Smooth muscle cell (in vitro differentiated cells): ENCODE measurements at regions not wholly inside any gene's neighbourhood (a gene's known extent, or its start where the extent isn't known, plus 50 kb on each side); places are given as distances from the start of the nearest gene placed in this dataset.

Experiments used
- DNase-seq: peaks from one replicate; lab custom pipeline; 2025; ENCODE audit not compliant: unreplicated experiment; lab: John Stamatoyannopoulos, UW
- H2AFZ ChIP-seq: fragments of 200-600 bp; sonication (generic); 2 replicates; pipeline ENCODE4 v1.6.0; 2016; ENCODE audit warnings: antibody characterized with exemption, low read depth, mild to moderate bottlenecking
- H3F3A ChIP-seq: fragments of 200-600 bp; sonication (generic); 2 replicates; pipeline ENCODE4 v1.6.0; 2017; ENCODE audit warnings: antibody characterized with exemption, low read depth
- H3K27ac ChIP-seq: fragments of 200-600 bp; sonication (generic); 2 replicates; pipeline ENCODE4 v1.5.1; 2016; ENCODE audit warnings: low read depth, mild to moderate bottlenecking
- H3K27me3 ChIP-seq: fragments of 200-600 bp; sonication (generic); 2 replicates; pipeline ENCODE4 v1.6.1; 2016; ENCODE audit warnings: low read depth, mild to moderate bottlenecking
- H3K36me3 ChIP-seq: fragments of 200-600 bp; sonication (generic); 2 replicates; pipeline ENCODE4 v1.5.1; 2016; ENCODE audit warnings: low read depth
- H3K4me1 ChIP-seq: fragments of 200-600 bp; sonication (generic); 2 replicates; pipeline ENCODE4 v1.5.1; 2016; ENCODE audit warnings: low read depth
- H3K4me2 ChIP-seq: fragments of 200-600 bp; sonication (generic); 2 replicates; pipeline ENCODE4 v1.6.0; 2016; ENCODE audit warnings: mild to moderate bottlenecking
- H3K4me3 ChIP-seq: fragments of 200-600 bp; sonication (generic); 2 replicates; pipeline ENCODE4 v1.5.1; 2016; ENCODE audit warnings: mild to moderate bottlenecking
- H3K79me2 ChIP-seq: fragments of 200-600 bp; sonication (generic); 2 replicates; pipeline ENCODE4 v1.6.0; 2016; ENCODE audit warnings: low read depth, mild to moderate bottlenecking
- H3K9ac ChIP-seq: fragments of 200-600 bp; sonication (generic); 2 replicates; pipeline ENCODE4 v1.6.0; 2016; ENCODE audit warnings: low read depth
- H3K9me3 ChIP-seq: fragments of 200-600 bp; sonication (generic); replicated peaks from 2 replicates; pipeline ENCODE4 v1.5.1; 2016; ENCODE audit warnings: low read depth
- H4K20me1 ChIP-seq: fragments of 200-600 bp; sonication (generic); 2 replicates; pipeline ENCODE4 v1.6.0; 2016; ENCODE audit warnings: low read depth
- WGBS: methylation state at CpG from one replicate; pipeline ENCODE4 v1.1.7; 2016; ENCODE audit warnings: low lambda C conversion rate; 5-methylcytosine and 5-hydroxymethylcytosine counted together
- TF ChIP-seq, protein P1 (sequence below): fragments of 200-600 bp; sonication (generic); IDR thresholded peaks from 2 replicates; pipeline ENCODE4 v1.5.1; 2017; ENCODE audit warnings: borderline replicate concordance, mild to moderate bottlenecking, antibody characterized with exemption; ENCODE audit not compliant: insufficient read depth, poor library complexity, severe bottlenecking

DNA sequence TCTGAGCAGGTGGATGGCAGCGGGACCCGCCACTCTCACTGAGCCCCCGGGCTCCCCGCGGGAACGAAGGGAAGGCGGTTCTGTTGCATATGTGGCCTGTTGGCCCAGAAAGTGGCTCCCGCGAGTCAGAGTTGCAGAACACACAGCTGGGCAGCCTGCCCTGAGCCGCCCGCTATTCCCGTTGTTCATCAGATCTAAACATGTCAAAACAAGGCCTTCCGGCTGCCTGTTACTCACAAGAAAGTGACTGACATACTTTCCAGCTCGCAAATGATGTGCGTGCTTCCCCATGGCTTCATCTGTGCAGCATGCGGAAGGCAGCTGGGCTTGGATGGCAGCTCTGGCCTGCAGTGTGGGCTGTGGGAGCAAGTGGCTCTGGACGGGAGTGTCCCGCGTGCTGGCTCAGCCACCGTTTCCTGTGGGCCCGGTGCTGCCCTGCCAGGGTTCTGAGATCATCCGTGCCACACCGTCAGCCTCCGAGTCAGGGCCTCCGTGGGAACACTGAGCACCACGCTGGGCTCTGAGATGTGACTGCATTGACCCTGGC, 227.3 kb downstream of the ERMARD start:
- H3K4me1 ChIP-seq, result no peaks in the 10 kb centered on the region
- no peak overlapping the region for H3K27ac ChIP-seq
- no peaks in the 10 kb centered on the region for H3K79me2 ChIP-seq
- 71% methylated on average over 24 of the region's 26 CpGs for WGBS
- H3K27me3 ChIP-seq, result peaks cover 7% of the 10 kb centered on the region
- H3K9me3 ChIP-seq, result no peaks in the 10 kb centered on the region
- H3F3A ChIP-seq, result no peaks in the 10 kb centered on the region
- no peak overlapping the region for H3K9ac ChIP-seq
- H3K4me3 ChIP-seq, result no peak overlapping the region
- H3K36me3 ChIP-seq, result no peaks in the 10 kb centered on the region
- TF ChIP-seq, protein P1, sequence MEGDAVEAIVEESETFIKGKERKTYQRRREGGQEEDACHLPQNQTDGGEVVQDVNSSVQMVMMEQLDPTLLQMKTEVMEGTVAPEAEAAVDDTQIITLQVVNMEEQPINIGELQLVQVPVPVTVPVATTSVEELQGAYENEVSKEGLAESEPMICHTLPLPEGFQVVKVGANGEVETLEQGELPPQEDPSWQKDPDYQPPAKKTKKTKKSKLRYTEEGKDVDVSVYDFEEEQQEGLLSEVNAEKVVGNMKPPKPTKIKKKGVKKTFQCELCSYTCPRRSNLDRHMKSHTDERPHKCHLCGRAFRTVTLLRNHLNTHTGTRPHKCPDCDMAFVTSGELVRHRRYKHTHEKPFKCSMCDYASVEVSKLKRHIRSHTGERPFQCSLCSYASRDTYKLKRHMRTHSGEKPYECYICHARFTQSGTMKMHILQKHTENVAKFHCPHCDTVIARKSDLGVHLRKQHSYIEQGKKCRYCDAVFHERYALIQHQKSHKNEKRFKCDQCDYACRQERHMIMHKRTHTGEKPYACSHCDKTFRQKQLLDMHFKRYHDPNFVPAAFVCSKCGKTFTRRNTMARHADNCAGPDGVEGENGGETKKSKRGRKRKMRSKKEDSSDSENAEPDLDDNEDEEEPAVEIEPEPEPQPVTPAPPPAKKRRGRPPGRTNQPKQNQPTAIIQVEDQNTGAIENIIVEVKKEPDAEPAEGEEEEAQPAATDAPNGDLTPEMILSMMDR, result no peak
- no peak overlapping the region for H2AFZ ChIP-seq
- H4K20me1 ChIP-seq, result no peaks in the 10 kb centered on the region
- no peak for DNase-seq
- no peak overlapping the region for H3K4me2 ChIP-seq

GRCh38 chr6:169977434-169978265, 226.2 kb downstream of the ERMARD start:
- Histone ChIP-seq H4K20me1 (no peaks in the 10 kb centered on the region), H3F3A (no peaks in the 10 kb centered on the region), H3K36me3 (no peaks in the 10 kb centered on the region), H2AFZ (no peak overlapping the region), H3K9ac (no peak overlapping the region), H3K27me3 (peaks cover 7% of the 10 kb centered on the region), H3K79me2 (no peaks in the 10 kb centered on the region), H3K27ac (no peak overlapping the region), H3K4me1 (no peaks in the 10 kb centered on the region), H3K9me3 (no peaks in the 10 kb centered on the region), H3K4me2 (no peak overlapping the region), H3K4me3 (no peak overlapping the region)
- DNase-seq, result no peak
- TF ChIP-seq, protein P1, result no peak
- 92% methylated on average over 28 of the region's 28 CpGs for WGBS

DNA sequence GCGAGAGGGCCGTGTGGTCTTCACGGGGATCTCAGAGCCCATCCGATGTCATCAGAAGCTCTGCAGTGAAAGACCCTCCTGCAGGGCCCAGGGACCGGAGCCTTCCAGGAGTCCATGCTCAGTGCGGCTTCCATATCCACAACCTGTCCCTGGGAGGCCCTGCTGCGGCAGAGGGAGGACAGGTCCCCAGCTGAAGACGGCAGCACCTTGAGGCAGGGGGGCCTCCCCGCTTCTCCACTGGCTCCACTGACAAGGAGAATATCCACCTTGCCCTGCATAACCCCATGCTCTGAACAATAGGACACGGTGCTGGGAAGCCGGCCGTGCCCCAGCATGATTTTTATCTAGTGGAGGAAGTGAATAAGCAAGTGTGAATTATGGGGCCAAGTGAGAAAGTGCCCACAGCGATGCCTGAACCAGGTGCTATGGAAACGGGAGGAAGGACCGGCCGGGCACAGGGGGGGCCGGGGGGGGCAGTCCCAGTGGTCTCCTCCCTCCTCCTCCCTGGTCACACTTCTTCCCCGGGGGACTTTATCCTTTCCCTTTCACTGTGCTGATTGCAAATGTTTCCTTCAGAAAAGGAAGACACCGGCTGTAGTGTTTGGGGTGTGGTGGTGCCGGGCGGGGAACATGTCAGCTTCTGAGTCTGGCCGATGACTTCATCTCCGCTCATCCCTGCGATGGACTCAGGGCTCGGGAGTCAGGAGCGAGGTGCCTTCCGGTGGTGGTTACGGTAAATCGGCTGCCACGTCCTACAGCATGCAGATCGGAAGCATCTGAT, 225.1 kb downstream of the ERMARD start:
- no peaks in the 10 kb centered on the region for H4K20me1 ChIP-seq
- H2AFZ ChIP-seq, result no peak overlapping the region
- H3F3A ChIP-seq, result no peaks in the 10 kb centered on the region
- H3K36me3 ChIP-seq, result no peaks in the 10 kb centered on the region
- H3K79me2 ChIP-seq, result no peaks in the 10 kb centered on the region
- WGBS, result 87% methylated on average over 30 of the region's 31 CpGs
- H3K4me3 ChIP-seq, result no peak overlapping the region
- TF ChIP-seq, protein P1, result no peak
- H3K4me2 ChIP-seq, result no peak overlapping the region
- H3K9me3 ChIP-seq, result no peaks in the 10 kb centered on the region
- no peak for DNase-seq
- peaks cover 7% of the 10 kb centered on the region for H3K27me3 ChIP-seq
- no peak overlapping the region for H3K9ac ChIP-seq
- no peak overlapping the region for H3K27ac ChIP-seq
- H3K4me1 ChIP-seq, result no peaks in the 10 kb centered on the region
